A673 (cell line): ENCODE measurements at regions not wholly inside any gene's neighbourhood (a gene's known extent, or its start where the extent isn't known, plus 50 kb on each side); places are given as distances from the start of the nearest gene placed in this dataset.
A peak's percentile ranks its signal among the peaks of the same experiment; 100 is the strongest.
"Not testable (repeated sequence)": the region's sequence is repeated elsewhere in the genome, so short reads cannot be mapped to it uniquely, and the experiment has no call there.

ENCODE experiments used
- BruUV-seq: library from RNA; stranded (reverse); fragments of 400-500 nt; replicated peaks from 2 replicates; lab custom pipeline; 2021; lab: Mats Ljungman, UMichigan
- CTCF ChIA-PET: fragments of 300-600 bp; sonication (Branson Sonifier 250); formaldehyde crosslinking; loops from one replicate; lab custom pipeline; 2022; ENCODE audit warnings: antibody characterized with exemption; lab: Charles Lee
- POLR2A ChIA-PET: fragments of 300-600 bp; sonication (Branson Sonifier 250); formaldehyde crosslinking; loops from one replicate; lab custom pipeline; 2022; ENCODE audit warnings: antibody characterized with exemption; ENCODE audit not compliant: low non-redundant PET; lab: Charles Lee
- DNase-seq: peaks from one replicate; pipeline ENCODE4 v3.0.0-alpha.2; 2015; ENCODE audit warnings: low spot score
- H3K27ac ChIP-seq: fragments of 200-600 bp; sonication (generic); 2 replicates; pipeline ENCODE4 v1.5.1; 2016; ENCODE audit warnings: mixed run types, low read depth, mild to moderate bottlenecking, mixed read lengths, antibody characterized with exemption, low read length; ENCODE audit not compliant: poor library complexity, severe bottlenecking
- H3K27me3 ChIP-seq: fragments of 200-600 bp; sonication (generic); replicated peaks from 2 replicates; pipeline ENCODE4 v1.6.1; 2017; ENCODE audit warnings: mixed run types, low read depth, mild to moderate bottlenecking, mixed read lengths, antibody characterized with exemption, low read length; ENCODE audit not compliant: insufficient read depth, poor library complexity
- H3K36me3 ChIP-seq: fragments of 200-600 bp; sonication (generic); 2 replicates; pipeline ENCODE4 v1.6.1; 2016; ENCODE audit warnings: mixed run types, mild to moderate bottlenecking, mixed read lengths, antibody characterized with exemption, low read length; ENCODE audit not compliant: insufficient read depth, poor library complexity, severe bottlenecking
- H3K4me1 ChIP-seq: fragments of 200-600 bp; sonication (generic); 2 replicates; pipeline ENCODE4 v1.6.1; 2017; ENCODE audit warnings: mixed run types, mild to moderate bottlenecking, mixed read lengths, antibody characterized with exemption, low read length; ENCODE audit not compliant: insufficient read depth, poor library complexity, severe bottlenecking
- H3K4me3 ChIP-seq: fragments of 200-600 bp; sonication (generic); 2 replicates; pipeline ENCODE4 v1.5.1; 2016; ENCODE audit warnings: low read depth, mixed run types, mild to moderate bottlenecking, mixed read lengths, low read length; ENCODE audit not compliant: poor library complexity, severe bottlenecking
- H3K9me3 ChIP-seq: fragments of 200-600 bp; sonication (generic); 2 replicates; pipeline ENCODE4 v1.6.1; 2016; ENCODE audit warnings: mixed run types, low read depth, mild to moderate bottlenecking, mixed read lengths, antibody characterized with exemption, low read length; ENCODE audit not compliant: poor library complexity, severe bottlenecking
- EZH2 ChIP-seq: fragments of 200-600 bp; sonication (generic); IDR thresholded peaks from 2 replicates; pipeline ENCODE4 v1.6.1; 2017; ENCODE audit warnings: borderline replicate concordance, low read depth, mild to moderate bottlenecking, mixed read lengths, antibody characterized with exemption, low read length; ENCODE audit not compliant: poor library complexity, severe bottlenecking
- intact Hi-C: fragments of 100-400 bp; cut with micrococcal nuclease; formaldehyde crosslinking; loops from one replicate; pipeline ENCODE4 v1.10.0; 2022; ENCODE audit not compliant: unreplicated experiment
- TF ChIP-seq, protein P1 (sequence below): fragments of 300-800, 200-600 bp; sonication (generic); conservative IDR thresholded peaks from 2 replicates; pipeline ENCODE4 v1.5.1; 2017; ENCODE audit warnings: low read depth, mild to moderate bottlenecking, antibody characterized with exemption, low read length, moderate library complexity, mixed read lengths

DNA sequence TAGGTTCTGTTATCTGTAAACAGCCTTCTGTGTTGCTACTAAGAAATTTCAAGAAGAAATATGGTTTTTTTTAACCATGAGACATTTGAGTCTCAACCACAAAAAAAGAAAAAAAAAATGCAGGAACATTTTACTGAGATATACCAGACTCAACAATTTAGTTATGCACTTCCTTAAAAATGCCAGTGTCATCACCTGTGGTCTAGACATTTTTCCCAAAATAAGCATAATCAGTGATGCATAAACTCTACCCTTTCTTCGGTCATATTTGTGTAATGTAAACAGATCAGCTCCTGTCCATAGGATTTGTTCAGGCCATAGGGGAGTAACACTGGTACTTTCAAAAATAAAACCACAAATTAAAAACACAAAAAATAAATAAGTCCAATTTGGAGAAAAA lies 122.6 kb upstream of the TNFSF4 start:
- no peak overlapping the region for H3K27ac ChIP-seq
- ChIA-PET CTCF (no interaction called here), POLR2A (no interaction called here)
- BruUV-seq: no TSS peak
- intact Hi-C loops: no loop called here
- no peaks in the 10 kb centered on the region for H3K9me3 ChIP-seq
- H3K4me1 ChIP-seq: no peaks in the 10 kb centered on the region
- DNase-seq: no peak
- H3K36me3 ChIP-seq: no peaks in the 10 kb centered on the region
- H3K27me3 ChIP-seq: no peaks in the 10 kb centered on the region
- TF ChIP-seq, protein P1, sequence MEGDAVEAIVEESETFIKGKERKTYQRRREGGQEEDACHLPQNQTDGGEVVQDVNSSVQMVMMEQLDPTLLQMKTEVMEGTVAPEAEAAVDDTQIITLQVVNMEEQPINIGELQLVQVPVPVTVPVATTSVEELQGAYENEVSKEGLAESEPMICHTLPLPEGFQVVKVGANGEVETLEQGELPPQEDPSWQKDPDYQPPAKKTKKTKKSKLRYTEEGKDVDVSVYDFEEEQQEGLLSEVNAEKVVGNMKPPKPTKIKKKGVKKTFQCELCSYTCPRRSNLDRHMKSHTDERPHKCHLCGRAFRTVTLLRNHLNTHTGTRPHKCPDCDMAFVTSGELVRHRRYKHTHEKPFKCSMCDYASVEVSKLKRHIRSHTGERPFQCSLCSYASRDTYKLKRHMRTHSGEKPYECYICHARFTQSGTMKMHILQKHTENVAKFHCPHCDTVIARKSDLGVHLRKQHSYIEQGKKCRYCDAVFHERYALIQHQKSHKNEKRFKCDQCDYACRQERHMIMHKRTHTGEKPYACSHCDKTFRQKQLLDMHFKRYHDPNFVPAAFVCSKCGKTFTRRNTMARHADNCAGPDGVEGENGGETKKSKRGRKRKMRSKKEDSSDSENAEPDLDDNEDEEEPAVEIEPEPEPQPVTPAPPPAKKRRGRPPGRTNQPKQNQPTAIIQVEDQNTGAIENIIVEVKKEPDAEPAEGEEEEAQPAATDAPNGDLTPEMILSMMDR: no peak
- no peak for TF ChIP-seq EZH2
- no peak overlapping the region for H3K4me3 ChIP-seq

DNA sequence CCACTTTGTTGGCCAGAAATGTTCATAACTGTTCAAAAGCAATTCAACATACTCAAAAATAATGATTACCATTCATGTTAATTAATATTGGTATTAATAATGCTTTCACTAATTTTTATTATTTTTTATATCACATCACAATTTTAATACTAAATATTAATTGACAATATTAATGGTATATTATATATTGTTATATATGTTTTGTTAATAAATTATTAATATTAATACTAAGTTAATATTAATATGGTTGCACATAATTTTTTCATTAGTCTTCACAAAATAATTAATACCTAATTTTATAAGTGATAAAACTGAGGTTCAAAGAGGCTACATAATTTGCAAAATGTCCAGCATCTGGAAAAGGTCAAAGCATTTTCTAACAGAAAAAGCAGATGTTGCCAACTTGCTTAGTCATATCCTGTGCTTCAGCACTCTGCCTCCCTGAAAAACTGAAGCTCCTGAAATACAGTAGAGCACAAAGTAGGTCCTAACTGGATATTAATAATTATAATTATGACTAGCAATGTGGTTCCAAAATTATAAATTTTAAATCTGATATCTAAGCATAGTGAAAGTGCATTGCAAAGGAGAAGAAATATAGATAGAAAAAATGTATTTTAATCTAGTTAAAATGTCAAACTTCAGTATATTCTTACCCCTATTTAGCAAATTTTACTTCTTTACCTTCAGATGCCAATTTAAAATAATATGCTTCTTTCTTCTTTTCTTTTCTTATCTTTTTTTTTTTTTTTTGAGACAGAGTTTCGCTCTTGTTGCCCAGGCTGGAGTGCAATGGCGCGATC lies 123.2 kb upstream of the TNFSF4 start:
- ChIA-PET CTCF (no interaction called here), POLR2A (no interaction called here)
- intact Hi-C loops: no loop called here
- H3K36me3 ChIP-seq: no peaks in the 10 kb centered on the region
- H3K27ac ChIP-seq: no peak overlapping the region
- H3K9me3 ChIP-seq: no peaks in the 10 kb centered on the region
- no peaks in the 10 kb centered on the region for H3K27me3 ChIP-seq
- no peak overlapping the region for H3K4me3 ChIP-seq
- BruUV-seq: no TSS peak
- DNase-seq: peak; percentile 42
- no peaks in the 10 kb centered on the region for H3K4me1 ChIP-seq
- TF ChIP-seq, protein P1: no peak
- no peak for TF ChIP-seq EZH2

DNA sequence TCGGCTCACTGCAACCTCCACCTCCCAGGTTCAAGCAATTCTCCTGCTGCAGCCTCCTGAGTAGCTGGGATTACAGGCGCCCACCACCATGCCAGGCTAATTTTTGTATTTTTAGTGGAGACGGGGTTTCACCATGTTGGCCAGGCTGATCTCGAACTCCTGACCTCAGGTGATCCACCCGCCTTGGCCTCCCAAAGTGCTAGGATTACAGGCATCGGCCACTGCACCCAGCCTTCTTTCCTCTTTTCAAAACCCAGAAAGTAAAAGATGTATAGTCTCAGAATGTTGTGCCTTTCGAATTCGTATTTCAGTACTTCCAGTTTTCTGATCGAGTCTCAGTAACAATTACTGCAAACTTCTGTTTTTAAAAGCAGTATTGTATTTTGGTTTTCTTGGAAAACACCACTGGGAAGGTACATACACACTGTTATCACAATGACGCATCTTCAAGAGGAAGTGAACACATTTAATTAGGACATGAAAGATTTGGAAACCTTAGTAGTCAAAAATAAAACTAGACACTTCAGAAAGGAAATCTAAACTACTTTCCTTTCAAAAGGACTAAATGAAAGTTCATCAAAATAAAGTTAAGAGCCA lies 123.9 kb upstream of the TNFSF4 start:
- H3K4me1 ChIP-seq, H3K27ac ChIP-seq, CTCF ChIA-PET, H3K4me3 ChIP-seq, H3K9me3 ChIP-seq, H3K27me3 ChIP-seq, intact Hi-C loops, DNase-seq, H3K36me3 ChIP-seq, POLR2A ChIA-PET, BruUV-seq: not testable (repeated sequence)
